Endothelial cell of umbilical vein (primary cell): ENCODE measurements at regions not wholly inside any gene's neighbourhood (a gene's known extent, or its start where the extent isn't known, plus 50 kb on each side); places are given as distances from the start of the nearest gene placed in this dataset.

Source experiments
- BruUV-seq: library from RNA; stranded (reverse); fragments of 400-500 nt; replicated peaks from 2 replicates; lab custom pipeline; 2021; lab: Mats Ljungman, UMichigan
- CTCF ChIA-PET: fragments of 300-600, 350-600 bp; sonication (Branson Sonifier 250); formaldehyde crosslinking; loops from one replicate; lab custom pipeline; 2021; ENCODE audit warnings: antibody characterized with exemption, inconsistent platforms; lab: Charles Lee
- POLR2A ChIA-PET: fragments of 300-600, 350-600 bp; sonication (Branson Sonifier 250); formaldehyde crosslinking; loops from one replicate; lab custom pipeline; 2021; ENCODE audit warnings: antibody characterized with exemption, inconsistent platforms; lab: Charles Lee
- DNase-seq: peaks from one replicate; pipeline ENCODE4 v3.0.0-alpha.2; 2011; ENCODE audit warnings: low read depth, low spot score
- FAIRE-seq: peaks from 2 replicates; lab custom pipeline; 2011; peaks lifted over from hg19 to GRCh38; lab: Jason Lieb, UNC
- H2AFZ ChIP-seq: 2 replicates; pipeline ENCODE4 v1.6.0; 2012; ENCODE audit warnings: low read depth, low read length, control low read depth, inconsistent platforms
- H3K27ac ChIP-seq: 2 replicates; pipeline ENCODE4 v1.5.1; 2011; ENCODE audit warnings: low read depth, mild to moderate bottlenecking, control low read depth, low read length, moderate library complexity; ENCODE audit not compliant: insufficient read depth
- H3K27me3 ChIP-seq, 2 experiments: 2 replicates each; pipeline versions ENCODE4 v1.6.0 to v1.6.1; 2011; ENCODE audit warnings: low read length in 2 of 2, mixed read lengths in 1 of 2; ENCODE audit not compliant: control insufficient read depth in 2 of 2, insufficient read depth in 2 of 2
- H3K36me3 ChIP-seq, 2 experiments: 2 replicates in 1 of 2; 3 replicates in 1 of 2; pipeline ENCODE4 v1.5.1; 2011; ENCODE audit warnings: low read length in 2 of 2, mild to moderate bottlenecking in 1 of 2, moderate library complexity in 1 of 2; ENCODE audit not compliant: control insufficient read depth in 2 of 2, insufficient read depth in 2 of 2; ENCODE audit errors: extremely low read depth in 1 of 2
- H3K4me1 ChIP-seq: 3 replicates; pipeline ENCODE4 v1.5.1; 2011; ENCODE audit warnings: mild to moderate bottlenecking, low read length; ENCODE audit not compliant: control insufficient read depth, insufficient read depth; ENCODE audit errors: extremely low read depth
- H3K4me2 ChIP-seq: 2 replicates; pipeline ENCODE4 v1.6.1; 2011; ENCODE audit warnings: low read length, control low read depth, mixed read lengths; ENCODE audit not compliant: insufficient read depth
- H3K4me3 ChIP-seq, 3 experiments: fragments of 200-600 bp in 1 of 3; sonication (generic), shearing (Covaris generic) in 1 of 3; replicated peaks in 1 of 3; 2 replicates each; pipeline ENCODE4 v1.5.1; 2011 to 2016; ENCODE audit warnings: control low read depth in 3 of 3, low read length in 3 of 3, mild to moderate bottlenecking in 2 of 3, inconsistent platforms in 1 of 3, low read depth in 1 of 3, moderate library complexity in 1 of 3; ENCODE audit not compliant: insufficient read depth in 1 of 3
- H3K79me2 ChIP-seq: 2 replicates; pipeline ENCODE4 v1.6.0; 2012; ENCODE audit warnings: low read length, inconsistent platforms; ENCODE audit not compliant: control insufficient read depth, insufficient read depth
- H3K9ac ChIP-seq: replicated peaks from 2 replicates; pipeline ENCODE3; 2011; ENCODE audit warnings: low read length, control low read depth; ENCODE audit not compliant: insufficient read depth; ENCODE audit errors: extremely low read depth
- H3K9me1 ChIP-seq: replicated peaks from 3 replicates; pipeline ENCODE4 v1.6.0; 2011; ENCODE audit warnings: mild to moderate bottlenecking, low read length; ENCODE audit not compliant: control insufficient read depth, insufficient read depth; ENCODE audit errors: extremely low read depth
- H3K9me3 ChIP-seq: replicated peaks from 2 replicates; pipeline ENCODE4 v1.5.1; 2012; ENCODE audit warnings: low read length, inconsistent platforms; ENCODE audit not compliant: control insufficient read depth, insufficient read depth
- H4K20me1 ChIP-seq: replicated peaks from 2 replicates; pipeline ENCODE3; 2011; ENCODE audit warnings: mild to moderate bottlenecking, low read length; ENCODE audit not compliant: control insufficient read depth, insufficient read depth; ENCODE audit errors: extremely low read depth
- CTCF ChIP-seq, 2 donors: IDR thresholded peaks; 1 replicate in 1 of 2; 2 replicates in 1 of 2; pipeline ENCODE4 v1.5.1; 2011; ENCODE audit warnings: low read length in 2 of 2, mild to moderate bottlenecking in 2 of 2, moderate library complexity in 2 of 2, control low read depth in 1 of 2, inconsistent platforms in 1 of 2, low read depth in 1 of 2; ENCODE audit not compliant: insufficient read depth in 1 of 2; ENCODE audit errors: extremely low read depth in 1 of 2
- EZH2 ChIP-seq: IDR thresholded peaks from 2 replicates; pipeline ENCODE4 v1.6.1; 2012; ENCODE audit warnings: borderline replicate concordance, low read depth, mild to moderate bottlenecking, moderate library complexity, low read length, inconsistent platforms; ENCODE audit not compliant: severe bottlenecking
- FOS ChIP-seq: IDR thresholded peaks from 2 replicates; pipeline ENCODE4 v1.6.1; 2011; ENCODE audit warnings: mild to moderate bottlenecking, low read length, moderate library complexity, borderline replicate concordance; ENCODE audit not compliant: insufficient read depth
- GATA2 ChIP-seq: IDR thresholded peaks from 2 replicates; pipeline ENCODE4 v1.7.0; 2011; ENCODE audit warnings: low read depth, mild to moderate bottlenecking, moderate library complexity, mixed read lengths, low read length; ENCODE audit not compliant: insufficient read length, insufficient read depth
- JUN ChIP-seq: IDR thresholded peaks from 2 replicates; pipeline ENCODE4 v1.6.1; 2011; ENCODE audit warnings: borderline replicate concordance, low read depth; ENCODE audit not compliant: insufficient read length, insufficient read depth
- MAX ChIP-seq: IDR thresholded peaks from 2 replicates; pipeline ENCODE4 v1.6.1; 2011; ENCODE audit not compliant: insufficient read depth, insufficient read length
- MYC ChIP-seq: IDR thresholded peaks from one replicate; pipeline ENCODE4 v1.6.1; 2011; ENCODE audit warnings: mild to moderate bottlenecking, low read depth, low read length
- POLR2A ChIP-seq: IDR thresholded peaks from 2 replicates; pipeline ENCODE4 v1.6.1; 2012; ENCODE audit warnings: low read depth, mild to moderate bottlenecking, control low read depth, low read length
- POLR2AphosphoS5 ChIP-seq: IDR thresholded peaks from 2 replicates; pipeline ENCODE4 v1.6.1; 2012; ENCODE audit warnings: low read depth, mild to moderate bottlenecking, control low read depth, low read length, moderate library complexity; ENCODE audit not compliant: insufficient read depth
- dilution Hi-C: fragments of 300-500 bp; cut with MboI; formaldehyde crosslinking; loops from one replicate; pipeline ENCODE4 v1.15.0; 2019; ENCODE audit warnings: low sequenced_read_pairs; ENCODE audit not compliant: extremely low pct_ligation_motif_present
- intact Hi-C: fragments of 100-400 bp; cut with micrococcal nuclease; formaldehyde crosslinking; loops from one replicate; pipeline ENCODE4 v1.10.0; 2022

- H3K27ac ChIP-seq, result no peak overlapping the region
- no peak for DNase-seq
- no peak overlapping the region for H3K4me2 ChIP-seq
- ChIA-PET CTCF (no interaction called here), POLR2A (no interaction called here)
- no peak overlapping the region for H3K4me3 ChIP-seq
- dilution Hi-C loops (no loop called here), intact Hi-C loops (no loop called here)
- H4K20me1 ChIP-seq, result no peaks in the 10 kb centered on the region
- H3K9ac ChIP-seq, result no peak overlapping the region
- H2AFZ ChIP-seq, result no peak overlapping the region
- H3K27me3 ChIP-seq, result no peaks in the 10 kb centered on the region
- H3K9me1 ChIP-seq, result no peaks in the 10 kb centered on the region
- H3K36me3 ChIP-seq, result no peaks in the 10 kb centered on the region
- no peak for FAIRE-seq
- TF ChIP-seq EZH2 (no peak), POLR2AphosphoS5 (no peak), GATA2 (no peak), POLR2A (no peak)
- H3K4me1 ChIP-seq, result no peaks in the 10 kb centered on the region
- peaks cover 2% of the 10 kb centered on the region for H3K9me3 ChIP-seq
- no TSS peak for BruUV-seq
- H3K79me2 ChIP-seq, result no peaks in the 10 kb centered on the region
These were observed 197.9 kb upstream of the STARD13 start for GRCh38 chr13:33483471-33483870.

GRCh38 chr13:33485247-33485646, 199.7 kb upstream of the STARD13 start:
- ChIA-PET CTCF (no interaction called here), POLR2A (no interaction called here)
- no peaks in the 10 kb centered on the region for H3K79me2 ChIP-seq
- H3K4me1 ChIP-seq, result no peaks in the 10 kb centered on the region
- BruUV-seq, result no TSS peak
- no peak overlapping the region for H3K4me3 ChIP-seq
- no peaks in the 10 kb centered on the region for H3K27me3 ChIP-seq
- DNase-seq (no peak), FAIRE-seq (no peak)
- intact Hi-C loops, result no loop called here
- no peak for TF ChIP-seq FOS
- TF ChIP-seq EZH2, result no peak
- no peak for TF ChIP-seq POLR2AphosphoS5
- TF ChIP-seq MAX, result no peak
- TF ChIP-seq GATA2, result no peak
- no peak for TF ChIP-seq JUN
- TF ChIP-seq CTCF (IDR thresholded peaks at IDR 0.05; ENCODE audit: extremely low read depth in 1 of 2, insufficient read depth in 1 of 2, low read depth in 1 of 2, low read length in 2 of 2), result no peak
- no peak for TF ChIP-seq POLR2A
- TF ChIP-seq MYC, result no peak
- H3K4me2 ChIP-seq, result no peak overlapping the region
- H3K36me3 ChIP-seq, result no peaks in the 10 kb centered on the region
- no peak overlapping the region for H3K9ac ChIP-seq
- peaks cover 2% of the 10 kb centered on the region for H3K9me3 ChIP-seq
- H4K20me1 ChIP-seq, result no peaks in the 10 kb centered on the region
- no peak overlapping the region for H3K27ac ChIP-seq
- H2AFZ ChIP-seq, result no peak overlapping the region
- dilution Hi-C loops, result no loop called here
- H3K9me1 ChIP-seq, result no peaks in the 10 kb centered on the region
